Amygdala (tissue), 56 donors: ENCODE measurements at regions not wholly inside any gene's neighbourhood (a gene's known extent, or its start where the extent isn't known, plus 50 kb on each side); places are given as distances from the start of the nearest gene placed in this dataset.
A peak's percentile ranks its signal among the peaks of the same experiment; 100 is the strongest.

ENCODE experiments used
- DNase-seq, 56 donors: peaks; one replicate each; lab custom pipeline; 2025; lab: John Stamatoyannopoulos, UW

- DNase-seq: no peak
Measured at GRCh38 chr2:128520340-128520739, 201.7 kb upstream of the HS6ST1 start.

DNA sequence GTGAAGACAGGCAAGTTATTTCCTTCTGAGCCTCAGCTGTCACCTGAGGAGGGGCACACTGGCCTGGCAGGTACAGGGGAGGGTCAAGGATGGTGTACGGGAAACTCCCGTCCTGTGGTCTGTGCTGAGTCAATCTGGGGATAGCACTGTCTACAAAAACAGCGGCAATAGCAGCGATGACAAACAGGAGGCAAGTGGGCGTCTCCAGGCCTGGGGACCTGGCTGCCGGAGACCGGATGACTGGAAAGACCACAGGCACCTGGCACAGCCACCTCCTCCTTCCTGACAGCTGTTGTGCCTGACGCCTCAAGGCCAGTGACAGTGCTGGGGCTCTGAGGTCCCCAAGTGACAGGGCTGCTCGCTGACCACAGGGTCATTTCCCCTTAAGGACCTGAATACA lies 202.1 kb upstream of the HS6ST1 start:
- no peak for DNase-seq

DNA sequence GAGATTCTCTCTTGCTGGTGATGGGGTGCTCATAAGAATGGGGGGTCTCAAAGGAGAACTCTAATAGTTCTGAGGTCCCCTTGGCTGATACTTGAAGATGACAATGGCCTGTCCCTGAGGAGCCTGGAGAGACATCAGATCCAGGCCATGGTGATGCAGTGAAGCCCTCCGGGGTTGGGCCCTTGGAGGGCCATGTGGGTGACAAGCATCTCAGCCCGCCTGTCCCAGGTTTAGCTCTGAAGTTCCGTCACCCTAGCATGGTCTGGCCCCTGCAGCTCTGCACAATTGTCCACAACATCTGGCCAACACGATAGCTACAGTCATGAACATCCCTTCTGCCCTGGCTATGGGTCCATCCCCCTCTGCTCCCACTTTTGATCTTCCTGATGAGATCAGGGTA lies 202.8 kb upstream of the HS6ST1 start:
- DNase-seq: no peak

- DNase-seq: no peak
Measured at GRCh38 chr2:128522829-128523228, 204.2 kb upstream of the HS6ST1 start.

DNA sequence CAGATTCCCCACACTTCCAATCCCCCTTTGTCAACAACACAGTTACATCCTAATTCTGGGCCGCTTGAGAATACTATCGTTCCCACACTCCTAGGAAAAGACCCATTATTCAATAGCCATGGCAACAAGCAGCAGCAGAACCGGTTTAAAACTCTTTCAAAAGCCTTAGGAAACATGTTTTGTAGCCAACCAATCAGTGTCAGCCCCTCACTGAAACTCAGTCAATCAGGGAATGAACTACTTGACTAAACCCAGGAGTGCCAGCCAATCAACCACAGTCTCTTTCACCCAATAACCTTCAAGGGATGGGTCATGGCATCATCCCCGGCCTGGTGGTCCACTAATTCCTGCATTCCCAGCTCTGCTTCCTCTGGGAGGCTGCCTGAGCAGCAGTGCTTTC lies 204.8 kb upstream of the HS6ST1 start:
- DNase-seq: peak in 7 of 56 donors; percentile 8 to 46 (median 17)

GRCh38 chr2:128524183-128524582 lies 205.5 kb upstream of the HS6ST1 start:
- DNase-seq: no peak

- DNase-seq: no peak
Measured at GRCh38 chr2:128525653-128526052, 207.0 kb upstream of the HS6ST1 start.

DNA sequence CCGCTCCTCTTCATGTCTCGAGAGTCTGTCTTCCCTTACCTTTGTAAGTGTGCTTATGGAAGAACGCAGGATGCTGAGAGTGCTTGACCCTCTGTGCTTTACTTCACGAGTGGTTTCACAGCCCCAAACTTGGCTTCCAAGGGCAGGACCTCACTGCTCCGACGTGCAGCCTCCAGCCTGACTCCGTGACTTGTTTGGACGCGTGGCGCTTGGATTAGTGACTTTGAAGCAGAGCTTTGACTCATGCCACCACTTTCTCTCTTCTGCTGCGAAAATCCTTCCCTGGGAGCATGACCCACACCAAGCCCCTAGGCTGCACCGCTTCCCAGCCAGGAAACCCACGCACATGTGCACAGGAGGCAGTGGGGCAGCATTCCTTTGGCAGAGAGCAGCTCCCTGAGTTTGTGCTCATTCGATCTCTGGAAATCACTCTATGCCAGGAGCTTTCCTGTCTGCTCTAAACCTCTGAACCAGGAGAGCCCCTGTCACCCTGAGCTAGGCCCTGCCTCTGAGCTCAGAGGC lies 207.8 kb upstream of the HS6ST1 start:
- no peak for DNase-seq

DNA sequence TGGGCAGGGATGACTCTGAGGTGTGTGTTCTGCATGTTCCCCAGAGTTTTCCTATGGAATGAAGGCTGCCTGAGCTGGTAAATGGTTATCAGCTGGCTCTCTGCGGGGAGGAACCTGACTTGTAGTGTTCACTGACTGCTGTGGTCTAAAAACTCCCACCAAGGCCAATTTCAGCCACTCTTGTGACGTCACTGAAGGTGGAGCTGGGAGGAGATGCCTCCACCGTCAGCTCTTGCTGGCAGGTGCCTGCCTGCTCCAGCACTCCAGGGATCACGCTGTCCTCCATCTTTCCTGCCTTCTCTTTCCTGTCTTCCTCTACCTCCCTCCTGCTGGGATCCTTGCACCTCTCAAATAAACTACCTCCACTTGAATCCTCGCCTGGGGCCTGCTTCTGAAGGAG lies 209.5 kb upstream of the HS6ST1 start:
- DNase-seq: no peak

- no peak for DNase-seq
Measured at GRCh38 chr2:128530025-128530573, 211.4 kb upstream of the HS6ST1 start.

DNA sequence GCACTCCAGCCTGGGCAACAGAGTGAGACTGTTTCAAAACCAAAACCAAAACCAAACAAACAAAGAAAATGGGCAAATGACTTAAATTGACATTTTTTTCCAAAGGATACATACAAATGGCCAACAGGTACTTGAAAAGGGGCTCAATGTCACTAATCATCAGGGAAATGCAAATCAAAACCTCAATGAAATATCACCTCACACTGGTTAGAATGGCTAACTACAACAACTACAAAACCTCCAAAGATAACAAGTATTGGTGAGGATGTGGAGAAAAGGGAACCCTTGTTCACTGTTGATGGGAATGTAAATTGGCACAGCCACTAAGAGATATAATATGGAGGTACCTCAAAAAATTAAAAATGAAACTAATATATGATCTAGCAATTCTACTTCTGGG lies 213.2 kb upstream of the HS6ST1 start:
- DNase-seq: no peak

DNA sequence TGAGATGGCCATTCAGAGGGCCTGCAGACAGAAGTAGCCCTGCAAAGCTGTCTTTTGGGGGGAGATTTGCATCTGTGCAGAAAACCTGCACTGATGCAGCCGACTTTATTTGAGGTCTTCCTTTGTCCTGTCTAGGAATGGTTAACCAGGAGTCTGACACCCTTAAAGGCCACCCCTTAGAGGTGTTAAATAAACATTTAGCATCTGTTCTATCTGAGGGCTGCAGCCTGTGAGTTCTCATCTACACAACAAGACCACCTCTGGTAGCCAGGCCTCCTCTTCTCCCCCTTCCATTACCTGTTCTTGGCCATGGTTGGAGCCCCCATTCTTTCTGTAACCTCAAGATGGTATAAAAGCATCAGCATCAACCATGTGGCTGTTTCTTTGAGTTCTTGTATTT lies 214.4 kb upstream of the HS6ST1 start:
- no peak for DNase-seq

DNA sequence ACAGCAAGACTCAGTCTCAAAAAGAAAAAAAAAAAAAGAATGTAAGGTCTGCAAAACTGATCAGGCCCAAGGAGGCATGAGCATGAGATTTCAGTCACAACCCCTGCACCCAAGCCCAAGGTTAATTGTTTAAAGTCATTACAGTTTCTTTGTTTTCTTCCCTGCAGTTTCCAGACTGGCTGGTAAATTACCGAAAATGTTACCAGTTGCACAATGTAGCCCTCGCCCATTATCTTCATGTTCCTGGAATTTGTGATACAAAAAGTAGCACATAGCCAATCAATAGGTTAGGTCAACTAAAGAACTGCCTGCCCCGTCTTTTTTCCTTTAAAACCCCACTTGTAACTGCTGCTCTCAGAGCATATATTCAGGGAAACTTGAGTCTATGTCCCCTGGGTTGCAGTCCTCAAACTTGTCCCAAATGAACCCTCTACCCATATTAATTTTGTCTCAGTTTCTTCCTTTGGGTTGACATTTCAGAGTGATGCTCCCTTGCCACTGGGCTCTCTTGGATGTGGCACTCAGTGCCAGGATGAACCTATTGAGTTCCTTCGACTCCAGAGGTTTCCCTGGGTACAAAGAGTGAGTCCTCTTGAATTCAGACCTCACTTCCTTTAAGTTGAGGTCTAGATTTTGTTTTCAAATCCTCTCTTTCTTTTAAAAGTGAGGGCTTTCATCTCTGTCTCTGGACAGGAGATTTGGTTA lies 216.2 kb upstream of the HS6ST1 start:
- no peak for DNase-seq

DNA sequence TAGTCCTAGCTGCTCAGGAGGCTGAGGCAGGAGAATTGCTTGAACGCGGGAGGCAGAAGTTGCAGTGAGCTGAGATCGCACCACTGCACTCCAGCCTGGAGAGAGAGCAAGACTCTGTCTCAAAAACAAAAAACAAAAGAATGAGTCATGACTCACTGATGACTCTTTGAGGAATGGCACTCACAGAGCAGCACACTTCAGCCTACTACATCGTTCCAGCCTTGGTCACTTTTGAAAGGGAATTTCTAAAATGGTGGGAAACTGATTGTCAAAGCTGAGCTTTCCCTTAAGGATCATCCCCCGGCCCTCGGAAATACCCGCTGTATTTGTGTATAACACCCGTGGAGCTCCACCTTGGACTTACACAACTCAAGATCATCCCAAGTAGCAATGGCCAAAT lies 217.3 kb upstream of the HS6ST1 start:
- no peak for DNase-seq

- DNase-seq: no peak
Measured at GRCh38 chr2:128536925-128537620, 218.4 kb upstream of the HS6ST1 start.

GRCh38 chr2:128537646-128538045 lies 219.0 kb upstream of the HS6ST1 start:
- DNase-seq: no peak

DNA sequence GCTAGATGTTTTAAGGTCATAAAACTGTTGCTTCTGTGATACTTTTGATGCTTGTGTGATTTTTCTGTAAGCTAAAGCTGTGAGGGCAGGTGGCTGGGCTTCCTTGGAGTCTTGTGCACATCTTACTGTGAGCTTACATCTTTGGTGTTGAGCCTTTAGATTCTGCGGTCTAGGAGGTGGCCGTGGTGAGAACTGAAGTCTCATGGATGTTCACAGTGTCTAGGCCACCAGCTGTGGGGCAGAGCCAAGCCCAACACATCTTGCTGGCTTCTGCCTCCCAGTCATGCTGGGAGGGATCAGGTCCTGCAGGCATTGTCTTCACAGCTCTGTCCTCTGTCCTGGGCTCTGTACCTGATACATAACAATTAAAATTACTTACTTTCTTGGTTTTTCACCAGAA lies 219.7 kb upstream of the HS6ST1 start:
- DNase-seq: no peak

GRCh38 chr2:128540670-128541069 lies 222.0 kb upstream of the HS6ST1 start:
- no peak for DNase-seq

DNA sequence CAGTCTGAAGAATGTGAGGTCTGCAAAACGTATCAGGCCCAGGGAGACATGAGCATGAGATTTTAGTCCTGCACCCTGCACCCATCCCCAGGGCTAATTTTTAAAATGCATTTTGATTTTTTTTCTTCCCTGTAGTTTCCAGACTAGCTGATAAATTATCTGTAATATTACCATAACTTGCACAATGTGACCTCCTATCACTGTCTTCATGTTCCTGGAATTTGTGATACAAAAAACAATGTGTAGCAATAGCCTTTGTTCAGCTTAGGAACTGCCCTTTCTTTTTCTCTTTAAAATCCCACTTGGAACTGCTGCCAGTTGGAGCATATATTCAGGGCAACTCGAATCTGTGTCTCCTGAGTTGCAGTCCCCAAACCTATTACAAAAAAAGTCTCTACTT lies 222.8 kb upstream of the HS6ST1 start:
- no peak for DNase-seq

DNA sequence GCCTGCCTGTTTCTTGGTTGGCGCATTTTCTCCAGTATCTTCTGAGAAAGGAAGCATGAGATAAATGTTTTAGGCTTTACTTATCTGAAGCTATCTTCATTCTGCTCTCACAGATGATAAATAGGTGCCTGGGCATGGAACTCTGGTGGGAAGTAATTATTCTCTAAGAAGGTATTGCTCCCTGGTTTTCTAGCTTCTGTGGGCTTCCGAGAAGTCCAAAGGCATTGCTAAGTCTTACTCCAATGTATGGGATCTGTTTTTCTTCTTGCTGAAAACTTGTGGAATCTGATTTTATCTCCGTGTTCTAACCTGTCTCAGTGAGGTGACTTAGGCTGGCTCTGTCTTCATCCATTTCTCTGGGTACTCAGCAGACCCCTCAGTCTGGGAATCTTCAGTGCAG lies 224.4 kb upstream of the HS6ST1 start:
- DNase-seq: no peak

DNA sequence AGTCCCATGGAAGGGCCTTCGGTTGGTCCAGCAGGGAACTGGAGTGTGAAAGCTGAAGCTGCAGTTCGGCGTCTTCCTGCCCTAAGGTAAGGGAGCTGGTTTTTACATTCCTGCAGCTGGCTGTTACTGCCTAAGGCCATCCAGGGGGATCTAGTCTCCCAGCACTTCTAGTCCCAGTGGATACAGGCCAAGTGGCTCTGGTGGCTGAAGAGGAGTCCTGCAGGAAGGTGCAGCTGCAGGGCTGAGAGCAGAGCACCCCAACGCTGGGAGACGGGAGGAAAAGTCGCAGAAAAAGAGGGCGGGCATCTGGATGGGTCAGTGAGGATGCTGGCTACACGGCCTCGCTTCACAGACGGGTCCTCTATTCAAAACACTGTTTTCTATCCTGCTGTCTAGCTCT lies 225.0 kb upstream of the HS6ST1 start:
- DNase-seq: no peak
